ENCODE measurements at regions not wholly inside any gene's neighbourhood (a gene's known extent, or its start where the extent isn't known, plus 50 kb on each side); places are given as distances from the start of the nearest gene placed in this dataset.

DNA sequence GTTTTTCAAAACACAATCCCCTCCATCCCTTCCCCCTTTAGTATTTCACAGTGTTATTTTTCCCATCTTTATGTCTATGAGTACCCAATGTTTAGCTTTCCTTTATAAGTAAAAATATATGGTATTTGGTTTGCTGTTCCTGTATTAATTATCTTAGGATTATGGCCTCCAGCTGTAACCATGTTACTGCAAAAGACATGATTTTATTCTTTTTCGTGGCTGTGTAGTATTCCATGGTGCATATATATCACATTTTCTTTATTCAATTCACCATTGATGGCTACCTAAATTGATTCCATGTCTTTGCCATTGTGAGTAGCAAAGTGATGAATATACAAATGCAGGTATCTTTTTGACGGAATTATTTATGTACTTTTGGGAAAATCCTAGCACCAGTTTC is 346.4 kb upstream of the CNTN5 start:
- TF ChIP-seq, protein P1, sequence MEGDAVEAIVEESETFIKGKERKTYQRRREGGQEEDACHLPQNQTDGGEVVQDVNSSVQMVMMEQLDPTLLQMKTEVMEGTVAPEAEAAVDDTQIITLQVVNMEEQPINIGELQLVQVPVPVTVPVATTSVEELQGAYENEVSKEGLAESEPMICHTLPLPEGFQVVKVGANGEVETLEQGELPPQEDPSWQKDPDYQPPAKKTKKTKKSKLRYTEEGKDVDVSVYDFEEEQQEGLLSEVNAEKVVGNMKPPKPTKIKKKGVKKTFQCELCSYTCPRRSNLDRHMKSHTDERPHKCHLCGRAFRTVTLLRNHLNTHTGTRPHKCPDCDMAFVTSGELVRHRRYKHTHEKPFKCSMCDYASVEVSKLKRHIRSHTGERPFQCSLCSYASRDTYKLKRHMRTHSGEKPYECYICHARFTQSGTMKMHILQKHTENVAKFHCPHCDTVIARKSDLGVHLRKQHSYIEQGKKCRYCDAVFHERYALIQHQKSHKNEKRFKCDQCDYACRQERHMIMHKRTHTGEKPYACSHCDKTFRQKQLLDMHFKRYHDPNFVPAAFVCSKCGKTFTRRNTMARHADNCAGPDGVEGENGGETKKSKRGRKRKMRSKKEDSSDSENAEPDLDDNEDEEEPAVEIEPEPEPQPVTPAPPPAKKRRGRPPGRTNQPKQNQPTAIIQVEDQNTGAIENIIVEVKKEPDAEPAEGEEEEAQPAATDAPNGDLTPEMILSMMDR (IDR thresholded peaks at IDR 0.05; ENCODE audit: insufficient read depth, low read length, poor library complexity, severe bottlenecking) = no peak
- Histone ChIP-seq H3K27me3 (ENCODE audit: control insufficient read depth, insufficient read depth, low read length) (no peaks in the 10 kb centered on the region), H3K4me3 (ENCODE audit: low read depth, low read length) (no peak overlapping the region), H3K36me3 (ENCODE audit: control insufficient read depth, insufficient read depth, low read length) (no peaks in the 10 kb centered on the region)
- no peak for DNase-seq (ENCODE audit: low read depth)

DNA sequence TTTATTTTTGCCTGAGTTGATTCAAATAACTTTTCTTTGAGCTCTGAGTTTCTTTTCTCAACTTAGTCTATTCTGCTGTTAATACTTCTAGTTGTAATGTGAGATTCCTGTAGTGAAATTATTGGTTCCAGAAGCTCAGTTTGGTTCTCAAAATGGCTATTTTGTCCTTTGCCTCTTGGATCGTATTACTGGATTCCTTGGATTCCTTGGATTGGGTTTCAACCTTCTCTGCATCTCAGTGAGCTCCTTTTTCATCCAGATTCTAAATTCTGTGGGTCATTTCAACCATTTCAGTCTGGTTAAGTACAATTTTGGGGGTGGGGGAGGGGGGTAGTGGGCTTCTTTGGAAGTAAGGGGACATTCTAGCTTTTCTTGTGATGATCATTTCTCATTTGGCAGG is 341.1 kb upstream of the CNTN5 start:
- Histone ChIP-seq H3K27me3 (ENCODE audit: control insufficient read depth, insufficient read depth, low read length) (no peaks in the 10 kb centered on the region), H3K36me3 (ENCODE audit: control insufficient read depth, insufficient read depth, low read length) (no peaks in the 10 kb centered on the region), H3K4me3 (ENCODE audit: low read depth, low read length) (no peak overlapping the region)
- TF ChIP-seq, protein P1 (IDR thresholded peaks at IDR 0.05; ENCODE audit: insufficient read depth, low read length, poor library complexity, severe bottlenecking) = no peak
- no peak for DNase-seq (ENCODE audit: low read depth)

DNA sequence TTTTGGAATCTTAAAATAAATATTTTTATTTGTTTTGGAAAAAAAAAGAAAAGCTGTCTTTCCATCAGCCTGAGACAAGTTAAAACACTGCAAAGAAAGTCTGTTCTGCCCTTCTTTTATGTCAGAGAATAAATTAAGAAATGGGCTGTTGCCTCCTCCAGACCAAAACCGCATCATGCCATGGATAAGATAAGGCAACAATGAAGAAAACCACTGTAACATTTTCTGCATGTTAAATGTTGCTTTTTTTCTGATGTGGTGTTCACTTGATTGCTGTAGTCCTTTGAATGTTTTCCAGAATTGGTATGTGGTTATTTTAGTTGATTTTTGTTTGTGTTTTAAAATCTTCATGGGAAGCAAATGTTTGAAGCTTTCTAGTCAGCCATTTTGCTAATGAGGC is 319.2 kb upstream of the CNTN5 start:
- TF ChIP-seq, protein P1 (IDR thresholded peaks at IDR 0.05; ENCODE audit: insufficient read depth, low read length, poor library complexity, severe bottlenecking) = no peak
- Histone ChIP-seq H3K27me3 (ENCODE audit: control insufficient read depth, insufficient read depth, low read length) (no peaks in the 10 kb centered on the region), H3K4me3 (ENCODE audit: low read depth, low read length) (no peak overlapping the region), H3K36me3 (ENCODE audit: control insufficient read depth, insufficient read depth, low read length) (no peaks in the 10 kb centered on the region)
- DNase-seq (ENCODE audit: low read depth) = no peak

DNA sequence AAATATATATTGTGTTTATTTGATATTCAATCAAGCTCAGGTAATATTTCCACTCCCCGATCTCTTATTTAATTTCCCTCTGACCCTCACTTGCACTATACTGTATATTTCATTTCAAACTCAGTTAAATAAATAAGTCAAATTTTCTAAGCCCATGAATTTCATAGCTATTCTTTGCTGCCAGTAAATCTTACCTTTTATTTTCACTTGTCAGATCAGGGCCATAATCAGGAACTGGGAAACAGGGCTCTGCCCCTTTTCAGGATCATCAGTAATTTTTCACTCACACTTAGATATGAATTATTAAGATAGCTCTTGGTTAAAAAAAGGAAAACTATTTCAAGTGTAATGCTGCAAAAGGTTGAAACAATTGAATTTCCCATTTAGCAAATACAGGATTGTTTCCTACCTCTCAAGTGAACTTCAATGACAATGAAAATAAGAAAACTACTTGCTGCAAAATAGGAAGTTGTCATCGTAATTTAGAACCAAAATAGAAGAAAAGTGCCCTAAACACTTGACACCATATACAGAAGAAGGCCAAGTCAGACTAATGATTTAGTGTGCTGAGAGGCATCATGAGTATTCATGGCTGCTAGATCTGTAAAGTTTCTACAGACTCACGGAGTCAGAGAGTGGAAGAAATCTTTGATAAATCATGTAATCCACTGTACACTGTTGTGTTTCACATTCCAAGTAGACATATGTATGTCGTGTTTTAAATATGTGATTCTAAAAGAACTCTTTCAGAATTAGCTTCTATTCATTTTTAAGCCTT is 316.8 kb upstream of the CNTN5 start:
- TF ChIP-seq, protein P1 (IDR thresholded peaks at IDR 0.05; ENCODE audit: insufficient read depth, low read length, poor library complexity, severe bottlenecking) = no peak
- no peaks in the 10 kb centered on the region for H3K36me3 ChIP-seq (ENCODE audit: control insufficient read depth, insufficient read depth, low read length)
- no peaks in the 10 kb centered on the region for H3K27me3 ChIP-seq (ENCODE audit: control insufficient read depth, insufficient read depth, low read length)

DNA sequence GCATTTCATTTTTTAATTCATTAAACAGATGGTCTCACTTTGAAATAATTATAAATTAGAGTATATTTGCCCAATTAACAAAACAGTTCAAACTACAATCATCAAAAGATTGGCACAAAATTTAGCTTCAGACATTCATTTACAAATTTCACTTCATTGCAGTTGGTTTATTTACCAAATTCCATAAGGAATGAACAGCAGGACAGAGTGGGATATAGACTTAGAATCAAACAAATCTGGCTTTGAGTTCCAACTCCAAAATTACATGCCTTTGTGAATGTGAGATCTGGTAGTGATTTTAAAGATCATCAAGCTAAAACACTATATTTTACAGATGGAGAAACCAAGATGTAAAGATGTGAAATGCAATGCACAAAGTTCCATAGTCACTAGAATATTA is 310.7 kb upstream of the CNTN5 start:
- TF ChIP-seq, protein P1 (IDR thresholded peaks at IDR 0.05; ENCODE audit: insufficient read depth, low read length, poor library complexity, severe bottlenecking) = no peak
- H3K36me3 ChIP-seq (ENCODE audit: control insufficient read depth, insufficient read depth, low read length) = no peaks in the 10 kb centered on the region
- H3K4me3 ChIP-seq (ENCODE audit: low read depth, low read length) = no peak overlapping the region
- H3K27me3 ChIP-seq (ENCODE audit: control insufficient read depth, insufficient read depth, low read length) = no peaks in the 10 kb centered on the region
- DNase-seq (ENCODE audit: low read depth) = no peak

More for the DNA sequence above, 316.8 kb upstream of the CNTN5 start:
- H3K4me3 ChIP-seq (ENCODE audit: low read depth, low read length) = no peak overlapping the region
- DNase-seq (ENCODE audit: low read depth) = no peak

DNA sequence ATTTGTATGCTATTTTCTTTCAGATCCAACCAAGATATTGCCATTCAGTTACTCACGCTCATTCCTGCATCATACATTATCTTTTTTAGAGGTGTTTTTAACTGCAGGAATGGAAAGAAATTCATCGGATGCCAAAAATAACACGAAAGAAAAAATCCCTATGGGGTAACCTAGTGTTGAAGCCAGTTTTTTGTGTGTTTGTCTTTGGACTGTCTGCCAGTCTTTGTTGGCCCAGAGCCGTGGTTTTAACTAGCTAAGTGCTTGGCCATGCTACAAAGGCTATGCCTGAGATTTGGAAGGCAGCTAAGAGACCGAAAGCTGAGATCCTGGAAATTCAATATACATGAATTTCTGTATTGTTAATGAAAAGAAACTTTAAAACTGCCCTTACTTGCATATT is 309.8 kb upstream of the CNTN5 start:
- TF ChIP-seq, protein P1 (IDR thresholded peaks at IDR 0.05; ENCODE audit: insufficient read depth, low read length, poor library complexity, severe bottlenecking) = no peak
- Histone ChIP-seq H3K36me3 (ENCODE audit: control insufficient read depth, insufficient read depth, low read length) (no peaks in the 10 kb centered on the region), H3K27me3 (ENCODE audit: control insufficient read depth, insufficient read depth, low read length) (no peaks in the 10 kb centered on the region), H3K4me3 (ENCODE audit: low read depth, low read length) (no peak overlapping the region)
- DNase-seq (ENCODE audit: low read depth) = no peak
